OCI-LY1 (cell line): ENCODE measurements at regions not wholly inside any gene's neighbourhood (a gene's known extent, or its start where the extent isn't known, plus 50 kb on each side); places are given as distances from the start of the nearest gene placed in this dataset.

ENCODE experiments used
- CTCF ChIP-seq: fragments of 200-600 bp; sonication (generic), shearing (Covaris generic); IDR thresholded peaks from 2 replicates; pipeline ENCODE4 v1.5.1; 2017; ENCODE audit warnings: mild to moderate bottlenecking, antibody characterized with exemption, low read length, moderate library complexity, mixed read lengths
- EZH2 ChIP-seq: fragments of 200-600 bp; sonication (generic), shearing (Covaris generic); IDR thresholded peaks from 2 replicates; pipeline ENCODE4 v1.8.0; 2017; ENCODE audit warnings: borderline replicate concordance, mixed run types, mild to moderate bottlenecking, antibody characterized with exemption, low read length, moderate library complexity, mixed read lengths

GRCh38 chr7:68792351-68792750 lies 805.9 kb upstream of the AUTS2 start:
- no peak for TF ChIP-seq CTCF
- no peak for TF ChIP-seq EZH2
